Breast epithelium (tissue), 4 donors: ENCODE measurements at regions not wholly inside any gene's neighbourhood (a gene's known extent, or its start where the extent isn't known, plus 50 kb on each side); places are given as distances from the start of the nearest gene placed in this dataset.

Source experiments
- DNase-seq, 2 donors: peaks; one replicate each; pipeline ENCODE4 v3.0.0-alpha.2; 2019; ENCODE audit warnings: low spot score in 2 of 2
- H3K27ac ChIP-seq, 2 donors: fragments of 200-600 bp; sonication (generic) in 1 of 2; one replicate each; pipeline ENCODE4 v1.5.1; 2016 to 2019; ENCODE audit warnings: mild to moderate bottlenecking in 1 of 2
- H3K27me3 ChIP-seq, 2 donors: fragments of 200-600 bp; sonication (generic) in 1 of 2; one replicate each; pipeline versions ENCODE4 v1.5.1 to v1.6.0; 2017 to 2019; ENCODE audit warnings: control low read depth in 1 of 2, mild to moderate bottlenecking in 1 of 2
- H3K36me3 ChIP-seq: fragments of 200-600 bp; one replicate; pipeline ENCODE4 v1.5.1; 2019
- H3K4me1 ChIP-seq, 2 donors: fragments of 200-600 bp; sonication (generic); one replicate each; pipeline ENCODE4 v1.5.1; 2016 to 2019; ENCODE audit warnings: control low read depth in 1 of 2
- H3K4me3 ChIP-seq, 3 donors: fragments of 200-600 bp; sonication (generic); 1 replicate in 2 of 3; 2 replicates in 1 of 3; pipeline ENCODE4 v1.5.1; 2016 to 2019; ENCODE audit warnings: mild to moderate bottlenecking in 3 of 3, moderate library complexity in 2 of 3
- H3K9me3 ChIP-seq, 2 donors: fragments of 200-600 bp; sonication (generic) in 1 of 2; one replicate each; pipeline ENCODE4 v1.5.1; 2016 to 2019; ENCODE audit warnings: control low read depth in 1 of 2
- CTCF ChIP-seq, 3 donors: fragments of 450-650 bp; IDR thresholded peaks; one replicate each; pipeline ENCODE4 v1.5.1; 2016 to 2017; ENCODE audit warnings: antibody characterized with exemption in 3 of 3, mild to moderate bottlenecking in 3 of 3, moderate library complexity in 3 of 3
- POLR2A ChIP-seq: fragments of 450-650 bp; IDR thresholded peaks from one replicate; pipeline ENCODE4 v1.6.1; 2016; ENCODE audit warnings: antibody characterized with exemption, mild to moderate bottlenecking, moderate library complexity
- POLR2AphosphoS5 ChIP-seq, 3 donors: sonication (generic); formaldehyde crosslinking; IDR thresholded peaks; one replicate each; pipeline ENCODE4 v1.6.1; 2017; ENCODE audit warnings: antibody characterized with exemption in 3 of 3
- intact Hi-C: fragments of 100-400 bp; cut with DNase I; formaldehyde crosslinking; loops from one replicate; pipeline ENCODE4 v1.15.1; 2023; ENCODE audit warnings: low total_unique reads

GRCh38 chr9:120257483-120257882 lies 322.5 kb downstream of the CDK5RAP2 start:
- no peak for DNase-seq

GRCh38 chr9:120256146-120256545 lies 323.8 kb downstream of the CDK5RAP2 start:
- peaks cover 0 to 3% of the 10 kb centered on the region in 2 donors for H3K27me3 ChIP-seq
- TF ChIP-seq POLR2A (no peak), CTCF (IDR thresholded peaks at IDR 0.05) (no peak), POLR2AphosphoS5 (IDR thresholded peaks at IDR 0.05) (no peak)
- no peak for DNase-seq
- no peak overlapping the region for H3K27ac ChIP-seq
- no peaks in the 10 kb centered on the region for H3K9me3 ChIP-seq
- no peaks in the 10 kb centered on the region for H3K4me1 ChIP-seq
- H3K36me3 ChIP-seq: no peaks in the 10 kb centered on the region
- no peak overlapping the region for H3K4me3 ChIP-seq
- intact Hi-C loops: loop anchor here (5.0 kb wide), 1 partner anchor 1629 kb away; no protein-coding TSS in a partner anchor

More at GRCh38 chr9:120257483-120257882, 322.5 kb downstream of the CDK5RAP2 start:
- H3K9me3 ChIP-seq: no peaks in the 10 kb centered on the region
- no peaks in the 10 kb centered on the region for H3K36me3 ChIP-seq
- H3K27ac ChIP-seq: no peak overlapping the region
- H3K27me3 ChIP-seq: peaks cover 0 to 3% of the 10 kb centered on the region in 2 donors
- intact Hi-C loops: loop anchor here (5.0 kb wide), 1 partner anchor 1630 kb away; no protein-coding TSS in a partner anchor
- no peaks in the 10 kb centered on the region for H3K4me1 ChIP-seq
- no peak overlapping the region for H3K4me3 ChIP-seq
- TF ChIP-seq POLR2AphosphoS5 (IDR thresholded peaks at IDR 0.05): no peak
- no peak for TF ChIP-seq POLR2A
- no peak for TF ChIP-seq CTCF (IDR thresholded peaks at IDR 0.05)

DNA sequence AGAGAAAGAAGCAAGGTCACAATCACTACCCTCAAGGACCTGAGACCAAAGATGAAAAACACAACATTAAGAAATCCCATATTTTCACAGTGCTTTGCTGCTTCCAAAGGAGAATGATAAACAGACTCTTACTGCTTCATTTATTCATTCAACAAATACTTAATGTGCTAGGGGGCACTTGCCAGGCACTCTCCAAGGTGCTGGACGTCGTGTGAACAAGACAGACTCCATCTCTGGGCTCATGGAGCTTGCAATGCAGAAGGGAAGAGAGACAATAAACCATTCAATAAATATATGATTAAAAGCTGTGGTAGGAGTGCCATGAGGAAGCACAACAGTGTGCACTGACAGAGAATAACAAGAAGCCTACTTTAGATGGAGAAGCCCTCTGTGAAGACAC lies 327.7 kb downstream of the CDK5RAP2 start:
- Histone ChIP-seq H3K4me1 (no peaks in the 10 kb centered on the region), H3K4me3 (no peak overlapping the region), H3K27ac (no peak overlapping the region), H3K36me3 (no peaks in the 10 kb centered on the region), H3K27me3 (peaks cover 0 to 3% of the 10 kb centered on the region in 2 donors), H3K9me3 (no peaks in the 10 kb centered on the region)
- DNase-seq: no peak
- no peak for TF ChIP-seq CTCF (IDR thresholded peaks at IDR 0.05)
- TF ChIP-seq POLR2A: no peak
- TF ChIP-seq POLR2AphosphoS5 (IDR thresholded peaks at IDR 0.05): no peak
- intact Hi-C loops: no loop called here

GRCh38 chr9:120242116-120242811 lies 337.7 kb downstream of the CDK5RAP2 start:
- H3K36me3 ChIP-seq: no peaks in the 10 kb centered on the region
- DNase-seq: no peak
- H3K27me3 ChIP-seq: no peaks in the 10 kb centered on the region
- H3K4me3 ChIP-seq: no peak overlapping the region
- no peaks in the 10 kb centered on the region for H3K9me3 ChIP-seq
- no peak for TF ChIP-seq POLR2A
- TF ChIP-seq POLR2AphosphoS5 (IDR thresholded peaks at IDR 0.05): no peak
- no peak overlapping the region for H3K27ac ChIP-seq
- intact Hi-C loops: no loop called here
- H3K4me1 ChIP-seq: no peaks in the 10 kb centered on the region

GRCh38 chr9:120236596-120236995 lies 343.4 kb downstream of the CDK5RAP2 start:
- Histone ChIP-seq H3K4me1 (no peaks in the 10 kb centered on the region), H3K27me3 (no peaks in the 10 kb centered on the region), H3K4me3 (no peak overlapping the region), H3K36me3 (no peaks in the 10 kb centered on the region), H3K27ac (no peak overlapping the region), H3K9me3 (no peaks in the 10 kb centered on the region)
- intact Hi-C loops: no loop called here
- no peak for DNase-seq
- no peak for TF ChIP-seq POLR2AphosphoS5 (IDR thresholded peaks at IDR 0.05)
- TF ChIP-seq POLR2A: no peak
- no peak for TF ChIP-seq CTCF (IDR thresholded peaks at IDR 0.05)
